SK-N-SH (cell line): ENCODE measurements at regions not wholly inside any gene's neighbourhood (a gene's known extent, or its start where the extent isn't known, plus 50 kb on each side); places are given as distances from the start of the nearest gene placed in this dataset.

Source experiments
- CTCF ChIA-PET: fragments of 300-600, 350-600 bp; formaldehyde crosslinking; extraction: SDS; loops from one replicate; lab custom pipeline; 2021; lab: Yijun Ruan, JAX
- POLR2A ChIA-PET: fragments of 350-600 bp; sonication (Branson Sonifier 250); formaldehyde crosslinking; extraction: SDS; loops from one replicate; lab custom pipeline; 2020; ENCODE audit warnings: antibody characterized with exemption, inconsistent platforms; lab: Yijun Ruan, JAX
- DNase-seq: peaks from one replicate; pipeline ENCODE4 v3.0.0; 2012
- H2AFZ ChIP-seq: fragments of 200-600 bp; sonication (generic); 2 replicates; pipeline ENCODE4 v1.8.1; 2016; ENCODE audit warnings: antibody characterized with exemption, mild to moderate bottlenecking, low read depth
- H3F3A ChIP-seq: fragments of 200-600 bp; sonication (generic); replicated peaks from 2 replicates; pipeline ENCODE3; 2016; ENCODE audit warnings: antibody characterized with exemption, mild to moderate bottlenecking; ENCODE audit not compliant: insufficient read depth
- H3K27ac ChIP-seq, 2 experiments: fragments of 200-500 bp in 1 of 2; fragments of 200-600 bp in 1 of 2; sonication (Bioruptor generic) in 1 of 2; sonication (generic), shearing (Covaris generic) in 1 of 2; 2 replicates each; pipeline versions ENCODE4 v1.5.1 to v1.6.1; 2014 to 2016; ENCODE audit warnings: low read depth in 2 of 2, inconsistent platforms in 1 of 2, low read length in 1 of 2, mild to moderate bottlenecking in 1 of 2, mixed read lengths in 1 of 2
- H3K27me3 ChIP-seq: fragments of 200-600 bp; sonication (generic), shearing (Covaris generic); 2 replicates; pipeline ENCODE4 v1.6.1; 2016; ENCODE audit warnings: mixed run types; ENCODE audit not compliant: insufficient read depth
- H3K36me3 ChIP-seq, 2 experiments: fragments of 200-500 bp in 1 of 2; fragments of 200-600 bp in 1 of 2; sonication (Bioruptor generic) in 1 of 2; sonication (generic) in 1 of 2; replicated peaks in 1 of 2; 2 replicates each; pipeline versions ENCODE3 to v1.5.1; 2014 to 2016; ENCODE audit warnings: low read length in 1 of 2, mild to moderate bottlenecking in 1 of 2; ENCODE audit not compliant: insufficient read depth in 2 of 2, control insufficient read depth in 1 of 2
- H3K4me1 ChIP-seq, 2 experiments: fragments of 200-500 bp in 1 of 2; fragments of 200-600 bp in 1 of 2; sonication (Bioruptor generic) in 1 of 2; sonication (generic), shearing (Covaris generic) in 1 of 2; 2 replicates each; pipeline versions ENCODE4 v1.5.1 to v1.6.1; 2014 to 2016; ENCODE audit warnings: low read depth in 1 of 2, low read length in 1 of 2, mixed run types in 1 of 2; ENCODE audit not compliant: insufficient read depth in 2 of 2, control insufficient read depth in 1 of 2
- H3K4me2 ChIP-seq: fragments of 200-600 bp; sonication (generic), shearing (Covaris generic); 2 replicates; pipeline ENCODE4 v1.6.1; 2017; ENCODE audit warnings: mixed run types
- H3K4me3 ChIP-seq, 2 experiments: fragments of 200-500 bp in 1 of 2; fragments of 200-600 bp in 1 of 2; sonication (Bioruptor generic) in 1 of 2; sonication (generic), shearing (Covaris generic) in 1 of 2; 2 replicates each; pipeline versions ENCODE4 v1.5.1 to v1.8.1; 2014 to 2016; ENCODE audit warnings: low read depth in 2 of 2, inconsistent platforms in 1 of 2, low read length in 1 of 2, mild to moderate bottlenecking in 1 of 2, mixed read lengths in 1 of 2, moderate library complexity in 1 of 2
- H3K79me2 ChIP-seq: fragments of 200-600 bp; sonication (generic); 2 replicates; pipeline ENCODE4 v1.8.1; 2017; ENCODE audit warnings: mild to moderate bottlenecking; ENCODE audit not compliant: insufficient read depth
- H3K9ac ChIP-seq: fragments of 200-600 bp; sonication (generic); 2 replicates; pipeline ENCODE4 v1.6.1; 2017; ENCODE audit warnings: mixed run types
- H3K9me2 ChIP-seq: fragments of 200-600 bp; sonication (generic); 2 replicates; pipeline ENCODE4 v1.6.1; 2017; ENCODE audit warnings: mixed run types
- H3K9me3 ChIP-seq: fragments of 200-600 bp; sonication (generic); 2 replicates; pipeline ENCODE4 v1.6.1; 2017; ENCODE audit warnings: mixed run types, mild to moderate bottlenecking, moderate library complexity
- H4K20me1 ChIP-seq: fragments of 200-600 bp; sonication (generic); 2 replicates; pipeline ENCODE4 v1.6.1; 2017; ENCODE audit warnings: mild to moderate bottlenecking, mixed run types; ENCODE audit not compliant: insufficient read depth
- CHD2 ChIP-seq: fragments of 150-350 bp; IDR thresholded peaks from 2 replicates; pipeline ENCODE4 v1.6.1; 2018; ENCODE audit warnings: low read length; ENCODE audit not compliant: partially characterized antibody
- CTCF ChIP-seq: fragments of 200-600 bp; sonication (generic); IDR thresholded peaks from 2 replicates; pipeline ENCODE4 v1.6.1; 2017; ENCODE audit warnings: antibody characterized with exemption, mild to moderate bottlenecking, moderate library complexity
- GABPA ChIP-seq: IDR thresholded peaks from 2 replicates; pipeline ENCODE4 v1.4.0; 2012; ENCODE audit warnings: low read depth, mild to moderate bottlenecking
- JUND ChIP-seq: IDR thresholded peaks from 2 replicates; pipeline ENCODE4 v1.4.0; 2012
- MEF2A ChIP-seq: IDR thresholded peaks from 2 replicates; pipeline ENCODE4 v1.4.0; 2012; ENCODE audit warnings: low read depth, borderline replicate concordance
- NRF1 ChIP-seq: IDR thresholded peaks from 2 replicates; pipeline ENCODE4 v1.6.1; 2012; ENCODE audit warnings: low read depth, mild to moderate bottlenecking, low read length
- POLR2AphosphoS5 ChIP-seq: IDR thresholded peaks from 2 replicates; pipeline ENCODE4 v1.6.1; 2012; ENCODE audit warnings: low read depth, low read length
- RCOR1 ChIP-seq: fragments of 150-350 bp; IDR thresholded peaks from 2 replicates; pipeline ENCODE4 v1.6.1; 2017; ENCODE audit warnings: antibody characterized with exemption, low read length
- SIN3A ChIP-seq: IDR thresholded peaks from 2 replicates; pipeline ENCODE4 v1.6.1; 2012; ENCODE audit warnings: low read depth, mild to moderate bottlenecking, low read length, moderate library complexity, borderline replicate concordance
- SMC3 ChIP-seq: IDR thresholded peaks from 2 replicates; pipeline ENCODE4 v1.6.1; 2012; ENCODE audit warnings: low read depth, low read length, improper control_type of control experiment
- TAF1 ChIP-seq: IDR thresholded peaks from 2 replicates; pipeline ENCODE4 v1.6.1; 2012; ENCODE audit warnings: low read depth, mild to moderate bottlenecking, low read length, moderate library complexity, borderline replicate concordance
- WGBS: methylation state at CpG from one replicate; pipeline ENCODE4 v1.1.6; 2017; ENCODE audit warnings: low lambda C conversion rate; 5-methylcytosine and 5-hydroxymethylcytosine counted together
- TF ChIP-seq, protein P1 (sequence below): IDR thresholded peaks from 2 replicates; pipeline ENCODE4 v1.4.0; 2012; ENCODE audit warnings: low read depth, borderline replicate concordance
- TF ChIP-seq, protein P2 (sequence below): fragments of 150-350 bp; IDR thresholded peaks from 2 replicates; pipeline ENCODE4 v1.6.1; 2017; ENCODE audit warnings: antibody characterized with exemption, low read length, low read depth, borderline replicate concordance
- TF ChIP-seq, protein P3 (sequence below): IDR thresholded peaks from 2 replicates; pipeline ENCODE4 v1.4.0; 2012; ENCODE audit warnings: low read depth, borderline replicate concordance

DNA sequence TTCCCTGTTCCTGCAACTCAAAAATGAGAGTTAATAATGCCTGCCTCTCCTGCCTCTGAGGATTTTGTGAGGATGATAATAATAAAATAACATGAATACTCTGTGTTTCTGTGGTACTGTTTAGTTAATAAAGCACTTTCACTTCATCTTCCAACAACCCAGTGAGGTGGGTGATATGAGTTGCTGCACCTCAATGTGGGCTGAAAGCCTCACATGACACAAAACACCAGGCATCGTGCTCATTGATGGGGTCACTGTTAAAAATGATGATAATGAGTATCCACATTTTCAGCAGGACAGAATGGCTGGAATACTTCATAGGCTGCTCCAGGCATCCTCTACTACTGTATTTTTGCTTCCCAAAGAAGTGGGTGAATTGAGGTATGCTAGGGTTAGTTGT, 222.8 kb upstream of the NRP1 start:
- H3K36me3 ChIP-seq: no peaks in the 10 kb centered on the region
- no peaks in the 10 kb centered on the region for H3K9me3 ChIP-seq
- H3K4me3 ChIP-seq: no peak overlapping the region
- H3K79me2 ChIP-seq: no peaks in the 10 kb centered on the region
- 100% methylated on average over 1 of the region's 1 CpG for WGBS
- no peak overlapping the region for H3K4me2 ChIP-seq
- no peaks in the 10 kb centered on the region for H3K27me3 ChIP-seq
- H2AFZ ChIP-seq: no peak overlapping the region
- H3K9me2 ChIP-seq: no peaks in the 10 kb centered on the region
- no peak overlapping the region for H3K9ac ChIP-seq
- TF ChIP-seq SIN3A (no peak), SMC3 (no peak), CTCF (no peak), CHD2 (no peak), GABPA (no peak), TAF1 (no peak), MEF2A (no peak), POLR2AphosphoS5 (no peak), RCOR1 (no peak), NRF1 (no peak), JUND (no peak)
- TF ChIP-seq, protein P1, sequence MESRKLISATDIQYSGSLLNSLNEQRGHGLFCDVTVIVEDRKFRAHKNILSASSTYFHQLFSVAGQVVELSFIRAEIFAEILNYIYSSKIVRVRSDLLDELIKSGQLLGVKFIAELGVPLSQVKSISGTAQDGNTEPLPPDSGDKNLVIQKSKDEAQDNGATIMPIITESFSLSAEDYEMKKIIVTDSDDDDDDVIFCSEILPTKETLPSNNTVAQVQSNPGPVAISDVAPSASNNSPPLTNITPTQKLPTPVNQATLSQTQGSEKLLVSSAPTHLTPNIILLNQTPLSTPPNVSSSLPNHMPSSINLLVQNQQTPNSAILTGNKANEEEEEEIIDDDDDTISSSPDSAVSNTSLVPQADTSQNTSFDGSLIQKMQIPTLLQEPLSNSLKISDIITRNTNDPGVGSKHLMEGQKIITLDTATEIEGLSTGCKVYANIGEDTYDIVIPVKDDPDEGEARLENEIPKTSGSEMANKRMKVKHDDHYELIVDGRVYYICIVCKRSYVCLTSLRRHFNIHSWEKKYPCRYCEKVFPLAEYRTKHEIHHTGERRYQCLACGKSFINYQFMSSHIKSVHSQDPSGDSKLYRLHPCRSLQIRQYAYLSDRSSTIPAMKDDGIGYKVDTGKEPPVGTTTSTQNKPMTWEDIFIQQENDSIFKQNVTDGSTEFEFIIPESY: no peak
- TF ChIP-seq, protein P2, sequence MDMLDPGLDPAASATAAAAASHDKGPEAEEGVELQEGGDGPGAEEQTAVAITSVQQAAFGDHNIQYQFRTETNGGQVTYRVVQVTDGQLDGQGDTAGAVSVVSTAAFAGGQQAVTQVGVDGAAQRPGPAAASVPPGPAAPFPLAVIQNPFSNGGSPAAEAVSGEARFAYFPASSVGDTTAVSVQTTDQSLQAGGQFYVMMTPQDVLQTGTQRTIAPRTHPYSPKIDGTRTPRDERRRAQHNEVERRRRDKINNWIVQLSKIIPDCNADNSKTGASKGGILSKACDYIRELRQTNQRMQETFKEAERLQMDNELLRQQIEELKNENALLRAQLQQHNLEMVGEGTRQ: no peak
- TF ChIP-seq, protein P3, sequence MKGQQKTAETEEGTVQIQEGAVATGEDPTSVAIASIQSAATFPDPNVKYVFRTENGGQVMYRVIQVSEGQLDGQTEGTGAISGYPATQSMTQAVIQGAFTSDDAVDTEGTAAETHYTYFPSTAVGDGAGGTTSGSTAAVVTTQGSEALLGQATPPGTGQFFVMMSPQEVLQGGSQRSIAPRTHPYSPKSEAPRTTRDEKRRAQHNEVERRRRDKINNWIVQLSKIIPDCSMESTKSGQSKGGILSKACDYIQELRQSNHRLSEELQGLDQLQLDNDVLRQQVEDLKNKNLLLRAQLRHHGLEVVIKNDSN: no peak
- POLR2A ChIA-PET: no interaction called here
- CTCF ChIA-PET: interaction anchor here (1.3 kb wide), 1 partner anchor 34 kb away, joined by 3 read pairs; no protein-coding TSS in a partner anchor
- peaks cover 0 to 3% of the 10 kb centered on the region in 2 experiments; a peak in 1 of 4 replicates for H3K4me1 ChIP-seq
- no peaks in the 10 kb centered on the region for H4K20me1 ChIP-seq
- no peaks in the 10 kb centered on the region for H3F3A ChIP-seq
- DNase-seq: no peak
- H3K27ac ChIP-seq: no peak overlapping the region
